OCI-LY7 (cell line): ENCODE measurements at regions not wholly inside any gene's neighbourhood (a gene's known extent, or its start where the extent isn't known, plus 50 kb on each side); places are given as distances from the start of the nearest gene placed in this dataset.
"Not testable (repeated sequence)": the region's sequence is repeated elsewhere in the genome, so short reads cannot be mapped to it uniquely, and the experiment has no call there.

Experiments
- BruUV-seq: library from RNA; stranded (reverse); fragments of 400-500 nt; replicated peaks from 2 replicates; lab custom pipeline; 2021; lab: Mats Ljungman, UMichigan
- CTCF ChIA-PET: fragments of 300-600 bp; sonication (Branson Sonifier 250); formaldehyde crosslinking; loops from one replicate; lab custom pipeline; 2022; ENCODE audit warnings: antibody characterized with exemption; ENCODE audit not compliant: unreplicated experiment; lab: Charles Lee
- POLR2A ChIA-PET: fragments of 300-600 bp; sonication (Branson Sonifier 250); formaldehyde crosslinking; loops from one replicate; lab custom pipeline; 2022; ENCODE audit warnings: antibody characterized with exemption; lab: Charles Lee
- DNase-seq: peaks from one replicate; pipeline ENCODE4 v3.0.0-alpha.2; 2015; ENCODE audit warnings: low spot score
- H2AFZ ChIP-seq: fragments of 200-600 bp; sonication (generic), shearing (Covaris generic); 2 replicates; pipeline ENCODE4 v1.6.1; 2014; ENCODE audit warnings: mild to moderate bottlenecking, antibody characterized with exemption, low read length, moderate library complexity
- H3K27ac ChIP-seq: fragments of 200-600 bp; sonication (generic); 2 replicates; pipeline ENCODE4 v1.5.1; 2014; ENCODE audit warnings: mixed run types, low read depth, mild to moderate bottlenecking, moderate library complexity, low read length, inconsistent platforms; ENCODE audit not compliant: poor library complexity, severe bottlenecking
- H3K36me3 ChIP-seq: fragments of 200-600 bp; sonication (generic); 2 replicates; pipeline ENCODE4 v1.6.1; 2014; ENCODE audit warnings: mild to moderate bottlenecking, antibody characterized with exemption, low read length, moderate library complexity, mixed read lengths; ENCODE audit not compliant: insufficient read depth
- H3K4me1 ChIP-seq: fragments of 200-600 bp; sonication (generic); 2 replicates; pipeline ENCODE4 v1.5.1; 2014; ENCODE audit warnings: mild to moderate bottlenecking, low read length; ENCODE audit not compliant: insufficient read depth, poor library complexity, severe bottlenecking
- H3K4me2 ChIP-seq: fragments of 200-600 bp; sonication (generic); 2 replicates; pipeline ENCODE4 v1.6.1; 2014; ENCODE audit warnings: mild to moderate bottlenecking, low read length
- H3K4me3 ChIP-seq: fragments of 200-600 bp; sonication (generic); 2 replicates; pipeline ENCODE4 v1.5.1; 2014; ENCODE audit warnings: mild to moderate bottlenecking, low read depth, low read length; ENCODE audit not compliant: poor library complexity, severe bottlenecking
- H3K79me2 ChIP-seq: fragments of 200-600 bp; sonication (generic); 2 replicates; pipeline ENCODE4 v1.6.1; 2016; ENCODE audit warnings: low read depth, mild to moderate bottlenecking, low read length, moderate library complexity, mixed read lengths; ENCODE audit not compliant: insufficient read depth
- H3K9me2 ChIP-seq: fragments of 200-600 bp; sonication (generic); 2 replicates; pipeline ENCODE4 v1.6.1; 2016; ENCODE audit warnings: mild to moderate bottlenecking, low read length, mixed read lengths; ENCODE audit not compliant: insufficient read depth
- H3K9me3 ChIP-seq: fragments of 200-600 bp; sonication (generic); 2 replicates; pipeline ENCODE4 v1.6.1; 2014; ENCODE audit warnings: mild to moderate bottlenecking, mixed run types, low read length, mixed read lengths
- H4K20me1 ChIP-seq: fragments of 200-600 bp; sonication (generic); 2 replicates; pipeline ENCODE4 v1.6.1; 2014; ENCODE audit warnings: mild to moderate bottlenecking, antibody characterized with exemption, low read length, moderate library complexity, mixed read lengths; ENCODE audit not compliant: insufficient read depth
- EZH2phosphoT487 ChIP-seq: fragments of 200-600 bp; sonication (generic); IDR thresholded peaks from 2 replicates; pipeline ENCODE4 v1.6.1; 2018; ENCODE audit warnings: low read depth, borderline replicate concordance, mild to moderate bottlenecking, mixed run types, antibody characterized with exemption, low read length, moderate library complexity, mixed read lengths
- intact Hi-C: fragments of 100-400 bp; cut with micrococcal nuclease; formaldehyde crosslinking; loops from one replicate; pipeline ENCODE4 v1.10.0; 2022; ENCODE audit not compliant: unreplicated experiment
- TF ChIP-seq, protein P1 (sequence below): fragments of 200-600 bp; sonication (generic); conservative IDR thresholded peaks from 2 replicates; pipeline ENCODE4 v1.5.1; 2014; ENCODE audit warnings: mild to moderate bottlenecking, antibody characterized with exemption, low read length, moderate library complexity, mixed read lengths

DNA sequence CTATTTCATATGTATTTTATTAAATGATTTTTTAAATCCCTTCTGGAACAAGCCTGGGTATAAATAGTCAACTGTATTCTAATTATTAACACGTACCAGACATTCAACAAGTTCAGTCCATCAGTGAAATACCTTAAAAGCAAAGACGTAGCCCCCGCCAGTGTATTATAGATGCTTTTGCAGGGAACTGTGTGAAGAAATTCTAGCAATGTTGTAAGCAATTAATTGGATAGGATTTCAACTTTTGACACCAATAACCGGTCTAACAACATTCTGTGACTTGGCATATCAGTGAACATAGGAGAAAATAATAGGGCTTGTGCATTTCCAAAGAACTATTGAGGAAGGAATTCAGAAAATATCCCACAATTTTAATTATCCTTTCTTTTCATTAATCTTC lies 67.2 kb upstream of the TGFBR2 start:
- Histone ChIP-seq H3K36me3 (no peaks in the 10 kb centered on the region), H3K9me2 (no peaks in the 10 kb centered on the region), H3K79me2 (no peaks in the 10 kb centered on the region), H2AFZ (no peak overlapping the region), H3K9me3 (no peaks in the 10 kb centered on the region), H3K27ac (no peak overlapping the region), H3K4me2 (no peak overlapping the region), H3K4me3 (no peak overlapping the region), H4K20me1 (no peaks in the 10 kb centered on the region), H3K4me1 (no peaks in the 10 kb centered on the region)
- no TSS peak for BruUV-seq
- no peak for TF ChIP-seq EZH2phosphoT487
- TF ChIP-seq, protein P1, sequence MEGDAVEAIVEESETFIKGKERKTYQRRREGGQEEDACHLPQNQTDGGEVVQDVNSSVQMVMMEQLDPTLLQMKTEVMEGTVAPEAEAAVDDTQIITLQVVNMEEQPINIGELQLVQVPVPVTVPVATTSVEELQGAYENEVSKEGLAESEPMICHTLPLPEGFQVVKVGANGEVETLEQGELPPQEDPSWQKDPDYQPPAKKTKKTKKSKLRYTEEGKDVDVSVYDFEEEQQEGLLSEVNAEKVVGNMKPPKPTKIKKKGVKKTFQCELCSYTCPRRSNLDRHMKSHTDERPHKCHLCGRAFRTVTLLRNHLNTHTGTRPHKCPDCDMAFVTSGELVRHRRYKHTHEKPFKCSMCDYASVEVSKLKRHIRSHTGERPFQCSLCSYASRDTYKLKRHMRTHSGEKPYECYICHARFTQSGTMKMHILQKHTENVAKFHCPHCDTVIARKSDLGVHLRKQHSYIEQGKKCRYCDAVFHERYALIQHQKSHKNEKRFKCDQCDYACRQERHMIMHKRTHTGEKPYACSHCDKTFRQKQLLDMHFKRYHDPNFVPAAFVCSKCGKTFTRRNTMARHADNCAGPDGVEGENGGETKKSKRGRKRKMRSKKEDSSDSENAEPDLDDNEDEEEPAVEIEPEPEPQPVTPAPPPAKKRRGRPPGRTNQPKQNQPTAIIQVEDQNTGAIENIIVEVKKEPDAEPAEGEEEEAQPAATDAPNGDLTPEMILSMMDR, result no peak
- DNase-seq, result no peak
- intact Hi-C loops, result no loop called here
- POLR2A ChIA-PET, result no interaction called here
- CTCF ChIA-PET, result no interaction called here

DNA sequence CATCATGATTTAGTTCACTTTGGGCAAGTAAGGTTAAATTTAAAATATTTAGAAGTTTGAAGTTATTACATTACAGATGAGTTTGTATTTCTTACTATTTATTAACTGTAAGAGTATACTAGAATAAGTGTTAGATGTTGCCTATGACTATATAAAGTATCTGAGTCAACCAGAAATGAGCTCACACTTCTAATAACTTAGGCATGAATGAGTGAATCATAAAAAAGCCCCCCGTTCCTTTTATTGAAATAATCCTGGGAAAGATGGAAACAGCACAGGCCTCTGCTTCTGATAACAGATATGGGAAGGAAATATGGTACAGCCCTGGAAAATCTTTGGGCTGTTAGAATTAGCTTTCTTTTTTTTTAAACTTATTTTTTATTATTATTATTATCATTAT lies 66.6 kb upstream of the TGFBR2 start:
- Histone ChIP-seq H4K20me1 (no peaks in the 10 kb centered on the region), H3K4me2 (no peak overlapping the region), H3K9me2 (no peaks in the 10 kb centered on the region), H3K27ac (no peak overlapping the region), H3K4me1 (no peaks in the 10 kb centered on the region), H3K36me3 (no peaks in the 10 kb centered on the region), H3K4me3 (no peak overlapping the region), H3K79me2 (no peaks in the 10 kb centered on the region), H2AFZ (no peak overlapping the region), H3K9me3 (no peaks in the 10 kb centered on the region)
- no peak for DNase-seq
- ChIA-PET CTCF (no interaction called here), POLR2A (no interaction called here)
- BruUV-seq, result no TSS peak
- intact Hi-C loops, result no loop called here
- no peak for TF ChIP-seq EZH2phosphoT487
- TF ChIP-seq, protein P1, result no peak

DNA sequence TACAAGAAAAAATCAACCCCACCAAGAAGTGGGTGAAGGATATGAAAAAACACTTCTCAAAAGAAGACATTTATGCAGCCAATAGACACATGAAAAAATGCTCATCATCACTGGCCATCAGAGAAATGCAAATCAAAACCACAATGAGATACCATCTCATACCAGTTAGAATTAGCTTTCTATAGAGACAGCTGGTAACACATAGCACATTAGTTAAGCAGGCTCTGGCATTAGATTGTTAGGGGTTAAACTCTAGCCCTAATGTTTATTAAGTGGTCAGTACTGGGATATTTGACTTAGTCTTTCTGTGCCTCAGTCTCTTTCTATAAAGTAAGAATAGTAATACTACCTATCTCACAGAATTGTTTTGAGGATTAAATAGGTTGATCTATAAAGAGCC lies 65.2 kb upstream of the TGFBR2 start:
- BruUV-seq, H2AFZ ChIP-seq, H3K4me3 ChIP-seq, H3K27ac ChIP-seq, H3K36me3 ChIP-seq, H4K20me1 ChIP-seq, H3K4me1 ChIP-seq, H3K9me3 ChIP-seq, DNase-seq, POLR2A ChIA-PET, CTCF ChIA-PET, intact Hi-C loops, H3K4me2 ChIP-seq, H3K9me2 ChIP-seq, H3K79me2 ChIP-seq: not testable (repeated sequence)
